HG03139 (cell line): ENCODE measurements at regions not wholly inside any gene's neighbourhood (a gene's known extent, or its start where the extent isn't known, plus 50 kb on each side); places are given as distances from the start of the nearest gene placed in this dataset.
"Not testable (repeated sequence)": the region's sequence is repeated elsewhere in the genome, so short reads cannot be mapped to it uniquely, and the experiment has no call there.

Source experiments
- ATAC-seq: cut with Tn5 transposase; IDR thresholded peaks from one replicate; pipeline ENCODE4 v1.9.1; 2021; ENCODE audit not compliant: unreplicated experiment

GRCh38 chr5:9815051-9815450, 184.9 kb upstream of the TAS2R1 start:
- ATAC-seq, result no peak

GRCh38 chr5:9813305-9813704, 183.2 kb upstream of the TAS2R1 start:
- ATAC-seq, result no peak

GRCh38 chr5:9807366-9807765, 177.2 kb upstream of the TAS2R1 start:
- ATAC-seq, result not testable (repeated sequence)

GRCh38 chr5:9801908-9802307, 171.8 kb upstream of the TAS2R1 start:
- no peak for ATAC-seq

- ATAC-seq, result no peak
Measured at GRCh38 chr5:9799606-9800005, 169.5 kb upstream of the TAS2R1 start.

GRCh38 chr5:9790276-9790675, 160.1 kb upstream of the TAS2R1 start:
- ATAC-seq, result no peak

GRCh38 chr5:9789777-9790176, 159.6 kb upstream of the TAS2R1 start:
- ATAC-seq, result no peak

- ATAC-seq, result no peak
Measured at GRCh38 chr5:9787861-9788600, 157.9 kb upstream of the TAS2R1 start.

GRCh38 chr5:9786380-9787360, 156.5 kb upstream of the TAS2R1 start:
- ATAC-seq, result no peak

GRCh38 chr5:9785751-9786150, 155.6 kb upstream of the TAS2R1 start:
- ATAC-seq, result no peak

GRCh38 chr5:9784231-9784630, 154.1 kb upstream of the TAS2R1 start:
- no peak for ATAC-seq

- no peak for ATAC-seq
Measured at GRCh38 chr5:9782826-9783560, 152.8 kb upstream of the TAS2R1 start.

GRCh38 chr5:9781890-9782289, 151.7 kb upstream of the TAS2R1 start:
- no peak for ATAC-seq

GRCh38 chr5:9781275-9781674, 151.1 kb upstream of the TAS2R1 start:
- no peak for ATAC-seq

GRCh38 chr5:9780501-9780900, 150.3 kb upstream of the TAS2R1 start:
- no peak for ATAC-seq

GRCh38 chr5:9776525-9776924, 146.4 kb upstream of the TAS2R1 start:
- no peak for ATAC-seq

GRCh38 chr5:9775339-9775738, 145.2 kb upstream of the TAS2R1 start:
- no peak for ATAC-seq

- no peak for ATAC-seq
Measured at GRCh38 chr5:9774472-9775079, 144.4 kb upstream of the TAS2R1 start.

GRCh38 chr5:9771079-9771478, 140.9 kb upstream of the TAS2R1 start:
- ATAC-seq, result no peak

GRCh38 chr5:9766581-9766980, 136.4 kb upstream of the TAS2R1 start:
- no peak for ATAC-seq
